ENCODE measurements at regions not wholly inside any gene's neighbourhood (a gene's known extent, or its start where the extent isn't known, plus 50 kb on each side); places are given as distances from the start of the nearest gene placed in this dataset.

- no peak for TF ChIP-seq CTCF (IDR thresholded peaks at IDR 0.05; ENCODE audit: poor library complexity, severe bottlenecking)
- no peak for TF ChIP-seq EZH2 (IDR thresholded peaks at IDR 0.05; ENCODE audit: borderline replicate concordance, insufficient read depth, low read length, poor library complexity, severe bottlenecking)
- TF ChIP-seq POLR2AphosphoS5 (IDR thresholded peaks at IDR 0.05), result no peak
These were observed 531.9 kb downstream of the QKI start for GRCh38 chr6:163946437-163946836.

All from neural cell (in vitro differentiated cells).